ENCODE measurements at regions not wholly inside any gene's neighbourhood (a gene's known extent, or its start where the extent isn't known, plus 50 kb on each side); places are given as distances from the start of the nearest gene placed in this dataset.

DNA sequence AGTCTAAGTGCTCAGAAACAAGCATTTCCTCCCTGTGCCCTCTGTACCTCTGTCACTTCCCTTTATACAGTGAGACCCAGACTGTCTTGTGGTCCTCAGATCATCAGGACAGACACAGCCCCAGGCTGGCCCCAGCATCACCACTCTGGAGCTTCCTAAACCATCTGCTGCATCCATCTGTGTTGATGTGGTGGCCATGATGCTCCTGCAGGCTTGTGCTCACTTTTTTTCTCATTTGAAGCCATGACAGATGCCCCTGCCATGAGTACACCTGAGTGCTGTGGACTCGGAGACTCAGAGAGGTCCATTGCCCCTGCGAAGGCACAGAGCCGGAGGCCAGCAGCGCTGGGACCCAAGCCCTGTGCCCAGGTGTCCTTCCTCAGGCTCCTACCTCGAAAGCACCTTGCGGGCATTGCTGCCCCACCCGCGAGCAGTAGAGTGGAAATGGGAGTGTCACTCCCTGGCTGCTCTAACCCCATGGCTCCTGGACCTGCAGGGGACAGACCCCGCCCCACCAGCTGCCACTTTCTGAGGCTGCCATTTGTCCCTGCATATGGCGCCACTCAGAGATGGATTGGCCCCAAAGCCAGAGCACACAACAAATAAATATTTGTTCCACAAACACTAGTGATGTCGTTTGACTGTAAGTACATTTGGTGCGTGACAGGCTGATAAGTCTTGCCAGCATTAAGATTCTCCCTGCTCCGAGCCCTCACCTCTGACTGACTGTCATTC, 593.5 kb downstream of the TBC1D22A start:
- TF ChIP-seq, protein P1, sequence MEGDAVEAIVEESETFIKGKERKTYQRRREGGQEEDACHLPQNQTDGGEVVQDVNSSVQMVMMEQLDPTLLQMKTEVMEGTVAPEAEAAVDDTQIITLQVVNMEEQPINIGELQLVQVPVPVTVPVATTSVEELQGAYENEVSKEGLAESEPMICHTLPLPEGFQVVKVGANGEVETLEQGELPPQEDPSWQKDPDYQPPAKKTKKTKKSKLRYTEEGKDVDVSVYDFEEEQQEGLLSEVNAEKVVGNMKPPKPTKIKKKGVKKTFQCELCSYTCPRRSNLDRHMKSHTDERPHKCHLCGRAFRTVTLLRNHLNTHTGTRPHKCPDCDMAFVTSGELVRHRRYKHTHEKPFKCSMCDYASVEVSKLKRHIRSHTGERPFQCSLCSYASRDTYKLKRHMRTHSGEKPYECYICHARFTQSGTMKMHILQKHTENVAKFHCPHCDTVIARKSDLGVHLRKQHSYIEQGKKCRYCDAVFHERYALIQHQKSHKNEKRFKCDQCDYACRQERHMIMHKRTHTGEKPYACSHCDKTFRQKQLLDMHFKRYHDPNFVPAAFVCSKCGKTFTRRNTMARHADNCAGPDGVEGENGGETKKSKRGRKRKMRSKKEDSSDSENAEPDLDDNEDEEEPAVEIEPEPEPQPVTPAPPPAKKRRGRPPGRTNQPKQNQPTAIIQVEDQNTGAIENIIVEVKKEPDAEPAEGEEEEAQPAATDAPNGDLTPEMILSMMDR (IDR thresholded peaks at IDR 0.05) = no peak
- no peak for TF ChIP-seq POLR2A (IDR thresholded peaks at IDR 0.05)

Data from tibial nerve (tissue), 3 donors.